Transverse colon (tissue), 4 donors: ENCODE measurements at regions not wholly inside any gene's neighbourhood (a gene's known extent, or its start where the extent isn't known, plus 50 kb on each side); places are given as distances from the start of the nearest gene placed in this dataset.

Experiments used
- CTCF ChIP-seq, 5 experiments: fragments of 200-600 bp in 3 of 5; fragments of 450-650 bp in 2 of 5; sonication (generic) in 3 of 5; IDR thresholded peaks; 1 replicate in 2 of 5; 2 replicates in 3 of 5; pipeline ENCODE4 v1.5.1; 2016 to 2017; ENCODE audit warnings: antibody characterized with exemption in 5 of 5, inconsistent platforms in 3 of 5, mild to moderate bottlenecking in 2 of 5, moderate library complexity in 1 of 5
- POLR2AphosphoS5 ChIP-seq, 3 donors: sonication (generic); formaldehyde crosslinking; IDR thresholded peaks; one replicate each; pipeline ENCODE4 v1.6.1; 2016; ENCODE audit warnings: antibody characterized with exemption in 3 of 3

- TF ChIP-seq POLR2AphosphoS5 (IDR thresholded peaks at IDR 0.05) (no peak), CTCF (IDR thresholded peaks at IDR 0.05) (no peak)
These were observed 493.9 kb downstream of the HTR7 start for GRCh38 chr10:90363799-90364483.
